Mesenchymal stem cell (in vitro differentiated cells and primary cell): ENCODE measurements at regions not wholly inside any gene's neighbourhood (a gene's known extent, or its start where the extent isn't known, plus 50 kb on each side); places are given as distances from the start of the nearest gene placed in this dataset.

Experiments used
- DNase-seq: peaks from one replicate; pipeline ENCODE4 v3.0.0-alpha.2; 2013
- H2AFZ ChIP-seq: one replicate; pipeline ENCODE4 v1.6.1; 2013; ENCODE audit warnings: low read depth, mild to moderate bottlenecking, control low read depth, inconsistent platforms, low read length, moderate library complexity
- H2AK5ac ChIP-seq: 2 replicates; pipeline ENCODE4 v1.6.1; 2013; ENCODE audit warnings: low read length, moderate library complexity, mild to moderate bottlenecking, inconsistent platforms; ENCODE audit not compliant: severe bottlenecking
- H2BK120ac ChIP-seq: one replicate; pipeline ENCODE4 v1.6.1; 2013; ENCODE audit warnings: low read depth, mild to moderate bottlenecking, inconsistent platforms, low read length, moderate library complexity
- H2BK12ac ChIP-seq, 2 experiments: one replicate each; pipeline ENCODE4 v1.6.1; 2013; ENCODE audit warnings: inconsistent platforms in 2 of 2, low read length in 2 of 2, mild to moderate bottlenecking in 2 of 2, moderate library complexity in 2 of 2, control low read depth in 1 of 2
- H2BK15ac ChIP-seq: one replicate; pipeline ENCODE4 v1.6.1; 2013; ENCODE audit warnings: mild to moderate bottlenecking, low read depth, inconsistent platforms; ENCODE audit not compliant: poor library complexity, severe bottlenecking
- H2BK5ac ChIP-seq: 2 replicates; pipeline ENCODE4 v1.6.1; 2013; ENCODE audit warnings: low read depth, mild to moderate bottlenecking, low read length, control low read depth, inconsistent platforms; ENCODE audit not compliant: poor library complexity, severe bottlenecking
- H3K14ac ChIP-seq, 2 experiments: one replicate each; pipeline ENCODE4 v1.6.1; 2013; ENCODE audit warnings: inconsistent platforms in 2 of 2, low read length in 2 of 2, control low read depth in 1 of 2, mild to moderate bottlenecking in 1 of 2, moderate library complexity in 1 of 2
- H3K18ac ChIP-seq, 2 experiments: one replicate each; pipeline ENCODE4 v1.6.1; 2013; ENCODE audit warnings: inconsistent platforms in 2 of 2, low read length in 2 of 2, control low read depth in 1 of 2, low read depth in 1 of 2, mild to moderate bottlenecking in 1 of 2
- H3K23ac ChIP-seq, 2 experiments: one replicate each; pipeline ENCODE4 v1.6.1; 2013; ENCODE audit warnings: inconsistent platforms in 2 of 2, low read length in 2 of 2, mild to moderate bottlenecking in 2 of 2, moderate library complexity in 2 of 2, control low read depth in 1 of 2
- H3K27ac ChIP-seq: 2 replicates; pipeline ENCODE4 v1.5.1; 2013; ENCODE audit warnings: mild to moderate bottlenecking, moderate library complexity, low read length, control low read depth, inconsistent platforms; ENCODE audit not compliant: poor library complexity, severe bottlenecking
- H3K27me3 ChIP-seq, 2 experiments: 2 replicates each; pipeline versions ENCODE4 v1.6.1 to v1.7.0; 2013; ENCODE audit warnings: low read length in 2 of 2, mild to moderate bottlenecking in 2 of 2, moderate library complexity in 2 of 2, control low read depth in 1 of 2, inconsistent platforms in 1 of 2; ENCODE audit not compliant: control insufficient read depth in 1 of 2, insufficient read depth in 1 of 2
- H3K36me3 ChIP-seq, 2 experiments: 2 replicates each; pipeline versions ENCODE4 v1.6.1 to v1.7.0; 2013; ENCODE audit warnings: low read length in 2 of 2, control low read depth in 1 of 2, inconsistent platforms in 1 of 2, low read depth in 1 of 2, mild to moderate bottlenecking in 1 of 2; ENCODE audit not compliant: insufficient read depth in 2 of 2, control insufficient read depth in 1 of 2
- H3K4ac ChIP-seq, 2 experiments: one replicate each; pipeline ENCODE4 v1.6.1; 2013; ENCODE audit warnings: inconsistent platforms in 2 of 2, low read length in 2 of 2, mild to moderate bottlenecking in 2 of 2, moderate library complexity in 2 of 2, control low read depth in 1 of 2, low read depth in 1 of 2
- H3K4me1 ChIP-seq: 2 replicates; pipeline ENCODE4 v1.6.1; 2013; ENCODE audit warnings: low read depth, low read length, control low read depth; ENCODE audit not compliant: control insufficient read depth, insufficient read depth
- H3K4me2 ChIP-seq: 2 replicates; pipeline ENCODE4 v1.6.1; 2013; ENCODE audit warnings: low read length, mild to moderate bottlenecking, inconsistent platforms; ENCODE audit not compliant: poor library complexity, severe bottlenecking
- H3K4me3 ChIP-seq, 2 experiments: 2 replicates each; pipeline versions ENCODE4 v1.5.1 to v1.7.0; 2013; ENCODE audit warnings: low read length in 2 of 2, mild to moderate bottlenecking in 2 of 2, control low read depth in 1 of 2, low read depth in 1 of 2; ENCODE audit not compliant: insufficient read depth in 1 of 2
- H3K79me1 ChIP-seq: replicated peaks from 2 replicates; pipeline ENCODE4 v1.6.1; 2013; ENCODE audit warnings: mild to moderate bottlenecking, control low read depth, low read length, inconsistent platforms; ENCODE audit not compliant: poor library complexity, severe bottlenecking
- H3K9ac ChIP-seq: 2 replicates; pipeline ENCODE4 v1.7.0; 2013; ENCODE audit warnings: mild to moderate bottlenecking, low read length, moderate library complexity
- H3K9me3 ChIP-seq: 2 replicates; pipeline ENCODE4 v1.7.0; 2013; ENCODE audit warnings: mild to moderate bottlenecking, low read length; ENCODE audit not compliant: control insufficient read depth
- H4K8ac ChIP-seq: one replicate; pipeline ENCODE4 v1.6.1; 2013; ENCODE audit warnings: inconsistent platforms, mild to moderate bottlenecking, low read length, moderate library complexity
- H4K91ac ChIP-seq: one replicate; pipeline ENCODE4 v1.6.1; 2013; ENCODE audit warnings: mild to moderate bottlenecking, low read length, inconsistent platforms
- WGBS: methylation state at CpG from one replicate; pipeline ENCODE4 v1.1.7; 2013; ENCODE audit warnings: mixed read lengths; 5-methylcytosine and 5-hydroxymethylcytosine counted together

GRCh38 chr2:4420032-4420431 lies 716.7 kb downstream of the DCDC2C start:
- no peak overlapping the region for H3K18ac ChIP-seq
- H3K9ac ChIP-seq: no peak overlapping the region
- H3K79me1 ChIP-seq: no peaks in the 10 kb centered on the region
- no peak overlapping the region for H2AK5ac ChIP-seq
- 50% methylated on average over 3 of the region's 3 CpGs for WGBS
- no peak overlapping the region for H3K4me2 ChIP-seq
- H2BK5ac ChIP-seq: no peak overlapping the region
- no peak overlapping the region for H2AFZ ChIP-seq
- no peak overlapping the region for H3K23ac ChIP-seq
- H4K91ac ChIP-seq: no peak overlapping the region
- H3K4ac ChIP-seq: no peak overlapping the region
- no peaks in the 10 kb centered on the region for H3K27me3 ChIP-seq
- H2BK120ac ChIP-seq: no peak overlapping the region
- H2BK15ac ChIP-seq: no peak overlapping the region
- DNase-seq: no peak
- H3K36me3 ChIP-seq: no peaks in the 10 kb centered on the region
- no peak overlapping the region for H3K14ac ChIP-seq
- H3K9me3 ChIP-seq: peaks cover 17% of the 10 kb centered on the region
- H3K4me1 ChIP-seq: no peaks in the 10 kb centered on the region
- H3K4me3 ChIP-seq: no peak overlapping the region
- H3K27ac ChIP-seq: no peak overlapping the region
- H2BK12ac ChIP-seq: no peak overlapping the region
- H4K8ac ChIP-seq: no peak overlapping the region

GRCh38 chr2:4424153-4424552 lies 720.8 kb downstream of the DCDC2C start:
- 81% methylated on average over 3 of the region's 6 CpGs for WGBS
- no peak overlapping the region for H4K91ac ChIP-seq
- H2AK5ac ChIP-seq: no peak overlapping the region
- H2BK15ac ChIP-seq: no peak overlapping the region
- DNase-seq: no peak
- H3K9ac ChIP-seq: no peak overlapping the region
- no peaks in the 10 kb centered on the region for H3K27me3 ChIP-seq
- no peak overlapping the region for H3K4me2 ChIP-seq
- H3K36me3 ChIP-seq: no peaks in the 10 kb centered on the region
- no peak overlapping the region for H2BK120ac ChIP-seq
- H3K4me3 ChIP-seq: no peak overlapping the region
- no peak overlapping the region for H3K23ac ChIP-seq
- no peak overlapping the region for H4K8ac ChIP-seq
- H2BK5ac ChIP-seq: no peak overlapping the region
- no peak overlapping the region for H2BK12ac ChIP-seq
- H3K4ac ChIP-seq: no peak overlapping the region
- H3K79me1 ChIP-seq: no peaks in the 10 kb centered on the region
- H3K4me1 ChIP-seq: no peaks in the 10 kb centered on the region
- H2AFZ ChIP-seq: no peak overlapping the region
- H3K27ac ChIP-seq: no peak overlapping the region
- peaks cover 11% of the 10 kb centered on the region for H3K9me3 ChIP-seq
- H3K18ac ChIP-seq: no peak overlapping the region
- no peak overlapping the region for H3K14ac ChIP-seq

GRCh38 chr2:4427083-4427482 lies 723.7 kb downstream of the DCDC2C start:
- Histone ChIP-seq H4K8ac (no peak overlapping the region), H4K91ac (no peak overlapping the region), H2BK12ac (no peak overlapping the region), H2BK120ac (no peak overlapping the region), H3K18ac (no peak overlapping the region), H3K27ac (no peak overlapping the region), H2AK5ac (no peak overlapping the region), H3K9ac (no peak overlapping the region), H3K4ac (no peak overlapping the region), H3K23ac (no peak overlapping the region), H3K79me1 (no peaks in the 10 kb centered on the region), H3K4me3 (no peak overlapping the region), H2BK5ac (no peak overlapping the region), H3K4me2 (no peak overlapping the region), H3K36me3 (no peaks in the 10 kb centered on the region), H3K9me3 (peaks cover 18% of the 10 kb centered on the region), H3K27me3 (no peaks in the 10 kb centered on the region), H3K14ac (no peak overlapping the region), H3K4me1 (no peaks in the 10 kb centered on the region), H2AFZ (no peak overlapping the region), H2BK15ac (no peak overlapping the region)
- no peak for DNase-seq
- WGBS: 82% methylated on average over 5 of the region's 5 CpGs

- Histone ChIP-seq H2BK15ac (no peak overlapping the region), H3K14ac (no peak overlapping the region), H3K9ac (no peak overlapping the region), H3K23ac (no peak overlapping the region), H3K27ac (no peak overlapping the region), H3K36me3 (no peaks in the 10 kb centered on the region), H3K18ac (no peak overlapping the region), H2BK5ac (no peak overlapping the region), H2AFZ (no peak overlapping the region), H3K27me3 (no peaks in the 10 kb centered on the region), H2AK5ac (no peak overlapping the region), H4K91ac (no peak overlapping the region), H3K4ac (no peak overlapping the region), H4K8ac (no peak overlapping the region), H3K4me1 (no peaks in the 10 kb centered on the region), H2BK12ac (no peak overlapping the region), H3K4me3 (no peak overlapping the region), H3K4me2 (no peak overlapping the region), H3K9me3 (peaks cover 44% of the 10 kb centered on the region), H2BK120ac (no peak overlapping the region), H3K79me1 (no peaks in the 10 kb centered on the region)
- WGBS: 73% methylated on average over 6 of the region's 8 CpGs
- no peak for DNase-seq
These were observed 742.4 kb downstream of the DCDC2C start for GRCh38 chr2:4445821-4446220.
